ENCODE measurements at regions not wholly inside any gene's neighbourhood (a gene's known extent, or its start where the extent isn't known, plus 50 kb on each side); places are given as distances from the start of the nearest gene placed in this dataset.

DNA sequence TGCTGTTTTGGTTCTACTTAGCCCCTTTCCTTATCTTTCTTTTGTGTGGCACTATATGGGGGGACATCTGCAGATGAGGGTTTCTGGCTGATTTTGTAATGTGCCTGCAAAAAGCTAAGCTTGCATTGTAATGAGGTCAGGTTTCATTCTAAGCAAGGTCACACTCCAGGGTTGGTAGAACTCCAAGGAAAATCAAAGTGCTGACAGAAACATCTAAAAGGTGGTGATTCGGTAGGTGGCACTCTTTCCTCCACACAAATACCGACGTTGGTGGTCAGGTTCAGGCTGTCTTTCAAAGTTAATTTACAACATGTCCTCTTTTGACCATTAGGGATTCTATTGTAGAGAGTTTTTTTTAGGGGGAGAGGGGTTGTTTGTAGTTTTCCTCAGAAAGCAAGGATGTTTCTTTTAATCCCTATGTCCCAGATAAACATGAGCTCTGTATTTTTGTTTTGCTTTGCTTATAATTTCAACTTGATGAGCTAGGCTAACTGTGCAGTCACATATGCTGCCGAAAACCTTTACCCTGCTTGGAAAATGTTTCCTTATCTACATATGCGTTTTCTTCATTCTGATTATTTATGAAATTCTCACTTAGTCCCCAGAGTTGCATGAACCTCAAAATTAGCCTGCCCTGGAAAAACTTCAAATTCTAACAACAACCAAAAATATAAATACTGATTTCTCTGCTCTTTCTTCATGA lies 434.2 kb downstream of the PPARGC1A start:
- H3K27ac ChIP-seq (ENCODE audit: low read length): no peak overlapping the region
- POLR2A ChIA-PET: interaction anchor here (0.6 kb wide), 1 partner anchor 805 kb away, joined by 4 read pairs; no protein-coding TSS in a partner anchor
- no peaks in the 10 kb centered on the region for H3K9me3 ChIP-seq (ENCODE audit: control insufficient read depth, insufficient read depth, low read depth, low read length)
- DNase-seq (ENCODE audit: low read depth, low spot score) (no peak), ATAC-seq (no peak)
- CTCF ChIA-PET: no interaction called here
- peak; percentile 10; the same call in 1 of the 2 replicates for TF ChIP-seq CTCF (IDR thresholded peaks at IDR 0.05)
- TF ChIP-seq TCF7L2 (IDR thresholded peaks at IDR 0.05; ENCODE audit: low read depth, low read length): no peak
- no peaks in the 10 kb centered on the region for H3K27me3 ChIP-seq (ENCODE audit: control insufficient read depth, insufficient read depth, low read length)
- in situ Hi-C loops (cut with HindIII; ENCODE audit: low pct_unique_long_range_greater_than_20kb, low sequenced_read_pairs): no loop called here
- no TSS peak for BruUV-seq (replicated peaks)
- intact Hi-C loops (cut with micrococcal nuclease; ENCODE audit: unreplicated experiment): no loop called here
- H3K36me3 ChIP-seq (ENCODE audit: control insufficient read depth, insufficient read depth, low read length): no peaks in the 10 kb centered on the region
- H3K4me3 ChIP-seq (ENCODE audit: low read depth in 2 of 2, low read length in 2 of 2): no peak overlapping the region
- H3K4me1 ChIP-seq (ENCODE audit: control insufficient read depth, insufficient read depth, low read length): no peaks in the 10 kb centered on the region

GRCh38 chr4:23441530-23442069 lies 448.2 kb downstream of the PPARGC1A start:
- no peak overlapping the region for H3K4me3 ChIP-seq (ENCODE audit: low read depth in 2 of 2, low read length in 2 of 2)
- no peaks in the 10 kb centered on the region for H3K9me3 ChIP-seq (ENCODE audit: control insufficient read depth, insufficient read depth, low read depth, low read length)
- ATAC-seq (no peak), DNase-seq (ENCODE audit: low read depth, low spot score) (no peak)
- no peaks in the 10 kb centered on the region for H3K27me3 ChIP-seq (ENCODE audit: control insufficient read depth, insufficient read depth, low read length)
- BruUV-seq (replicated peaks): no TSS peak
- in situ Hi-C loops (cut with HindIII; ENCODE audit: low pct_unique_long_range_greater_than_20kb, low sequenced_read_pairs) (no loop called here), intact Hi-C loops (cut with micrococcal nuclease; ENCODE audit: unreplicated experiment) (no loop called here)
- H3K4me1 ChIP-seq (ENCODE audit: control insufficient read depth, insufficient read depth, low read length): no peaks in the 10 kb centered on the region
- ChIA-PET POLR2A (no interaction called here), CTCF (no interaction called here)
- TF ChIP-seq TCF7L2 (IDR thresholded peaks at IDR 0.05; ENCODE audit: low read depth, low read length): no peak
- no peaks in the 10 kb centered on the region for H3K36me3 ChIP-seq (ENCODE audit: control insufficient read depth, insufficient read depth, low read length)
- no peak overlapping the region for H3K27ac ChIP-seq (ENCODE audit: low read length)

DNA sequence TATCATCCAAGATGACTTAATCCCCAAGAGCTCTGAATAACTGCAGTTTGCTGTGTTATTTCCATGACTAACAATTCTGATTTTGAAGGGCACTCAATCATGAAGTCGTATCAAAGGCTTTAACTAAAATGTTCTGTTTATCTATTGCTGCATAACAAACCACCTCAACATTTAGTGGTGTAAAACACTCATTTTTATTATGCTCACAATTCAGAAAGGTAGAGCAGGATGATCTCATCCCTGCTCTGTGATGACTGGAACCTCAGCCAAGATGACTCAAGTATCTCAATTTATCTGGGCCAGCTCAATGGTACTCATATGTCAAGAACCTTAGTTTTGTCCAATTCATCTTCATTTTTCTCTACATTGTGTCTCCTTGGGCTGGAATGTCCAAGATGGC lies 451.1 kb downstream of the PPARGC1A start:
- DNase-seq (ENCODE audit: low read depth, low spot score) (no peak), ATAC-seq (no peak)
- POLR2A ChIA-PET: no interaction called here
- H3K27ac ChIP-seq (ENCODE audit: low read length): no peak overlapping the region
- intact Hi-C loops (cut with micrococcal nuclease; ENCODE audit: unreplicated experiment) (no loop called here), in situ Hi-C loops (cut with HindIII; ENCODE audit: low pct_unique_long_range_greater_than_20kb, low sequenced_read_pairs) (no loop called here)
- no peaks in the 10 kb centered on the region for H3K9me3 ChIP-seq (ENCODE audit: control insufficient read depth, insufficient read depth, low read depth, low read length)
- BruUV-seq (replicated peaks): no TSS peak
- TF ChIP-seq TCF7L2 (IDR thresholded peaks at IDR 0.05; ENCODE audit: low read depth, low read length) (no peak), SIN3A (IDR thresholded peaks at IDR 0.05; ENCODE audit: borderline replicate concordance, insufficient read depth, low read depth, low read length) (no peak), CTCF (IDR thresholded peaks at IDR 0.05) (no peak), POLR2AphosphoS5 (IDR thresholded peaks at IDR 0.05; ENCODE audit: low read depth, low read length) (no peak)
- TF ChIP-seq, protein P1, sequence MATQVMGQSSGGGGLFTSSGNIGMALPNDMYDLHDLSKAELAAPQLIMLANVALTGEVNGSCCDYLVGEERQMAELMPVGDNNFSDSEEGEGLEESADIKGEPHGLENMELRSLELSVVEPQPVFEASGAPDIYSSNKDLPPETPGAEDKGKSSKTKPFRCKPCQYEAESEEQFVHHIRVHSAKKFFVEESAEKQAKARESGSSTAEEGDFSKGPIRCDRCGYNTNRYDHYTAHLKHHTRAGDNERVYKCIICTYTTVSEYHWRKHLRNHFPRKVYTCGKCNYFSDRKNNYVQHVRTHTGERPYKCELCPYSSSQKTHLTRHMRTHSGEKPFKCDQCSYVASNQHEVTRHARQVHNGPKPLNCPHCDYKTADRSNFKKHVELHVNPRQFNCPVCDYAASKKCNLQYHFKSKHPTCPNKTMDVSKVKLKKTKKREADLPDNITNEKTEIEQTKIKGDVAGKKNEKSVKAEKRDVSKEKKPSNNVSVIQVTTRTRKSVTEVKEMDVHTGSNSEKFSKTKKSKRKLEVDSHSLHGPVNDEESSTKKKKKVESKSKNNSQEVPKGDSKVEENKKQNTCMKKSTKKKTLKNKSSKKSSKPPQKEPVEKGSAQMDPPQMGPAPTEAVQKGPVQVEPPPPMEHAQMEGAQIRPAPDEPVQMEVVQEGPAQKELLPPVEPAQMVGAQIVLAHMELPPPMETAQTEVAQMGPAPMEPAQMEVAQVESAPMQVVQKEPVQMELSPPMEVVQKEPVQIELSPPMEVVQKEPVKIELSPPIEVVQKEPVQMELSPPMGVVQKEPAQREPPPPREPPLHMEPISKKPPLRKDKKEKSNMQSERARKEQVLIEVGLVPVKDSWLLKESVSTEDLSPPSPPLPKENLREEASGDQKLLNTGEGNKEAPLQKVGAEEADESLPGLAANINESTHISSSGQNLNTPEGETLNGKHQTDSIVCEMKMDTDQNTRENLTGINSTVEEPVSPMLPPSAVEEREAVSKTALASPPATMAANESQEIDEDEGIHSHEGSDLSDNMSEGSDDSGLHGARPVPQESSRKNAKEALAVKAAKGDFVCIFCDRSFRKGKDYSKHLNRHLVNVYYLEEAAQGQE (IDR thresholded peaks at IDR 0.05; ENCODE audit: insufficient read depth in 1 of 2, low read depth in 2 of 2, low read length in 1 of 2): no peak
- no peaks in the 10 kb centered on the region for H3K4me1 ChIP-seq (ENCODE audit: control insufficient read depth, insufficient read depth, low read length)
- H3K36me3 ChIP-seq (ENCODE audit: control insufficient read depth, insufficient read depth, low read length): no peaks in the 10 kb centered on the region
- CTCF ChIA-PET: no interaction called here
- H3K27me3 ChIP-seq (ENCODE audit: control insufficient read depth, insufficient read depth, low read length): no peaks in the 10 kb centered on the region
- no peak overlapping the region for H3K4me3 ChIP-seq (ENCODE audit: low read depth in 2 of 2, low read length in 2 of 2)
